ENCODE measurements at regions not wholly inside any gene's neighbourhood (a gene's known extent, or its start where the extent isn't known, plus 50 kb on each side); places are given as distances from the start of the nearest gene placed in this dataset.
A peak's percentile ranks its signal among the peaks of the same experiment; 100 is the strongest.
"Not testable (repeated sequence)": the region's sequence is repeated elsewhere in the genome, so short reads cannot be mapped to it uniquely, and the experiment has no call there.

GRCh38 chr7:131662301-131662873 is 106.0 kb upstream of the PODXL start:
- not testable (repeated sequence) for DNase-seq

- no peak for DNase-seq
Observed at GRCh38 chr7:131657881-131658280, 101.5 kb upstream of the PODXL start.

GRCh38 chr7:131656980-131657723 is 100.7 kb upstream of the PODXL start:
- DNase-seq, result no peak

GRCh38 chr7:131655866-131656265 is 99.4 kb upstream of the PODXL start:
- DNase-seq, result no peak

- no peak for DNase-seq
Observed at GRCh38 chr7:131655447-131655846, 99.0 kb upstream of the PODXL start.

GRCh38 chr7:131654668-131655326 is 98.4 kb upstream of the PODXL start:
- peak; percentile 81 for DNase-seq

GRCh38 chr7:131654249-131654558 is 97.8 kb upstream of the PODXL start:
- no peak for DNase-seq

- no peak for DNase-seq
Observed at GRCh38 chr7:131653418-131654248, 97.2 kb upstream of the PODXL start.

GRCh38 chr7:131652934-131653333 is 96.5 kb upstream of the PODXL start:
- DNase-seq, result no peak

GRCh38 chr7:131652194-131652593 is 95.8 kb upstream of the PODXL start:
- DNase-seq, result no peak

GRCh38 chr7:131649879-131650278 is 93.5 kb upstream of the PODXL start:
- DNase-seq, result no peak

- DNase-seq, result no peak
Observed at GRCh38 chr7:131649003-131649541, 92.6 kb upstream of the PODXL start.

GRCh38 chr7:131648491-131648890 is 92.1 kb upstream of the PODXL start:
- no peak for DNase-seq

GRCh38 chr7:131646203-131646602 is 89.8 kb upstream of the PODXL start:
- no peak for DNase-seq

- no peak for DNase-seq
Observed at GRCh38 chr7:131642429-131642828, 86.0 kb upstream of the PODXL start.

- DNase-seq, result no peak
Observed at GRCh38 chr7:131640686-131641085, 84.3 kb upstream of the PODXL start.

GRCh38 chr7:131638641-131639430 is 82.4 kb upstream of the PODXL start:
- DNase-seq, result no peak

GRCh38 chr7:131637859-131638258 is 81.4 kb upstream of the PODXL start:
- DNase-seq, result no peak

- DNase-seq, result no peak
Observed at GRCh38 chr7:131636092-131636491, 79.7 kb upstream of the PODXL start.

- DNase-seq, result not testable (repeated sequence)
Observed at GRCh38 chr7:131634197-131634596, 77.8 kb upstream of the PODXL start.

GRCh38 chr7:131633342-131633843 is 77.0 kb upstream of the PODXL start:
- no peak for DNase-seq

GRCh38 chr7:131630427-131630826 is 74.0 kb upstream of the PODXL start:
- DNase-seq, result no peak

Measured in activated CD4-positive, alpha-beta T cell treated with anti-CD3 and anti-CD28 coated beads, Interleukin-2, amount 50 U/mL, for 1 hour (primary cell).